Stomach smooth muscle (tissue), 2 donors: ENCODE measurements at regions not wholly inside any gene's neighbourhood (a gene's known extent, or its start where the extent isn't known, plus 50 kb on each side); places are given as distances from the start of the nearest gene placed in this dataset.

Source experiments
- H3K27ac ChIP-seq: one replicate; pipeline ENCODE4 v1.7.0; 2013; ENCODE audit warnings: mild to moderate bottlenecking, low read length, inconsistent platforms
- H3K27me3 ChIP-seq, 2 donors: one replicate each; pipeline ENCODE4 v1.7.0; 2013; ENCODE audit warnings: low read length in 2 of 2; ENCODE audit not compliant: insufficient read depth in 2 of 2, control insufficient read depth in 1 of 2
- H3K36me3 ChIP-seq, 2 donors: one replicate each; pipeline ENCODE4 v1.7.0; 2013; ENCODE audit warnings: low read length in 2 of 2; ENCODE audit not compliant: control insufficient read depth in 2 of 2, insufficient read depth in 2 of 2
- H3K4me1 ChIP-seq: one replicate; pipeline ENCODE4 v1.7.0; 2013; ENCODE audit warnings: low read length; ENCODE audit not compliant: control insufficient read depth, insufficient read depth
- H3K4me3 ChIP-seq, 2 donors: one replicate each; pipeline ENCODE4 v1.7.0; 2013; ENCODE audit warnings: low read length in 2 of 2
- H3K9ac ChIP-seq, 2 donors: one replicate each; pipeline ENCODE4 v1.7.0; 2013; ENCODE audit warnings: low read length in 2 of 2, mild to moderate bottlenecking in 1 of 2
- H3K9me3 ChIP-seq, 2 donors: one replicate each; pipeline ENCODE4 v1.7.0; 2013; ENCODE audit warnings: low read length in 2 of 2; ENCODE audit not compliant: control insufficient read depth in 2 of 2
- donor health status: healthy.
- donor health status: Pancreatic carcinoma.

- H3K4me1 ChIP-seq: no peaks in the 10 kb centered on the region
- no peaks in the 10 kb centered on the region for H3K27me3 ChIP-seq
- no peak overlapping the region for H3K9ac ChIP-seq
- H3K27ac ChIP-seq: no peak overlapping the region
- H3K36me3 ChIP-seq: no peaks in the 10 kb centered on the region
- H3K9me3 ChIP-seq: peaks cover 0 to 5% of the 10 kb centered on the region in 2 donors
- H3K4me3 ChIP-seq: no peak overlapping the region
These were observed 705.4 kb upstream of the RAB6C start for GRCh38 chr2:129274038-129274415.

- H3K9me3 ChIP-seq: peaks cover 0 to 9% of the 10 kb centered on the region in 2 donors
- H3K36me3 ChIP-seq: no peaks in the 10 kb centered on the region
- no peaks in the 10 kb centered on the region for H3K27me3 ChIP-seq
- H3K4me3 ChIP-seq: no peak overlapping the region
- no peaks in the 10 kb centered on the region for H3K4me1 ChIP-seq
- H3K9ac ChIP-seq: no peak overlapping the region
- no peak overlapping the region for H3K27ac ChIP-seq
These were observed 704.5 kb upstream of the RAB6C start for GRCh38 chr2:129274918-129275317.

GRCh38 chr2:129275706-129276105 lies 703.8 kb upstream of the RAB6C start:
- Histone ChIP-seq H3K27ac (no peak overlapping the region), H3K27me3 (no peaks in the 10 kb centered on the region), H3K4me3 (no peak overlapping the region), H3K9ac (no peak overlapping the region), H3K4me1 (no peaks in the 10 kb centered on the region), H3K36me3 (no peaks in the 10 kb centered on the region), H3K9me3 (peaks cover 0 to 11% of the 10 kb centered on the region in 2 donors)

GRCh38 chr2:129276978-129277584 lies 702.4 kb upstream of the RAB6C start:
- Histone ChIP-seq H3K27ac (no peak overlapping the region), H3K4me1 (no peaks in the 10 kb centered on the region), H3K27me3 (no peaks in the 10 kb centered on the region), H3K9me3 (peaks cover 0 to 11% of the 10 kb centered on the region in 2 donors), H3K36me3 (no peaks in the 10 kb centered on the region), H3K9ac (no peak overlapping the region), H3K4me3 (no peak overlapping the region)

- Histone ChIP-seq H3K9me3 (peaks cover 0 to 11% of the 10 kb centered on the region in 2 donors), H3K27me3 (no peaks in the 10 kb centered on the region), H3K4me1 (no peaks in the 10 kb centered on the region), H3K27ac (no peak overlapping the region), H3K36me3 (no peaks in the 10 kb centered on the region), H3K9ac (no peak overlapping the region), H3K4me3 (no peak overlapping the region)
These were observed 701.9 kb upstream of the RAB6C start for GRCh38 chr2:129277585-129277981.

- peaks cover 0 to 11% of the 10 kb centered on the region in 2 donors for H3K9me3 ChIP-seq
- H3K27ac ChIP-seq: no peak overlapping the region
- H3K4me1 ChIP-seq: no peaks in the 10 kb centered on the region
- no peak overlapping the region for H3K4me3 ChIP-seq
- H3K27me3 ChIP-seq: no peaks in the 10 kb centered on the region
- H3K36me3 ChIP-seq: no peaks in the 10 kb centered on the region
- no peak overlapping the region for H3K9ac ChIP-seq
These were observed 697.5 kb upstream of the RAB6C start for GRCh38 chr2:129281791-129282530.

- Histone ChIP-seq H3K27me3 (no peaks in the 10 kb centered on the region), H3K9me3 (peaks cover 0 to 1% of the 10 kb centered on the region in 2 donors), H3K27ac (no peak overlapping the region)
These were observed 694.5 kb upstream of the RAB6C start for GRCh38 chr2:129285012-129285411.

GRCh38 chr2:129293326-129293725 lies 686.1 kb upstream of the RAB6C start:
- Histone ChIP-seq H3K36me3 (no peaks in the 10 kb centered on the region), H3K4me3 (no peak overlapping the region), H3K27me3 (no peaks in the 10 kb centered on the region), H3K4me1 (peaks cover 21% of the 10 kb centered on the region), H3K9me3 (no peaks in the 10 kb centered on the region), H3K9ac (no peak overlapping the region), H3K27ac (no peak overlapping the region)

More at GRCh38 chr2:129285012-129285411, 694.5 kb upstream of the RAB6C start:
- no peaks in the 10 kb centered on the region for H3K4me1 ChIP-seq
- no peak overlapping the region for H3K4me3 ChIP-seq
- no peak overlapping the region for H3K9ac ChIP-seq
- H3K36me3 ChIP-seq: no peaks in the 10 kb centered on the region

- peak overlapping the region; percentile 31 for H3K27ac ChIP-seq
These were observed 683.1 kb upstream of the RAB6C start for GRCh38 chr2:129296396-129296795.

GRCh38 chr2:129296806-129297205 lies 682.7 kb upstream of the RAB6C start:
- Histone ChIP-seq H3K4me1 (peaks cover 42% of the 10 kb centered on the region), H3K4me3 (no peak overlapping the region), H3K9me3 (no peaks in the 10 kb centered on the region), H3K27ac (peak overlapping the region; percentile 31), H3K36me3 (no peaks in the 10 kb centered on the region), H3K27me3 (no peaks in the 10 kb centered on the region), H3K9ac (no peak overlapping the region)

More at GRCh38 chr2:129296396-129296795, 683.1 kb upstream of the RAB6C start:
- Histone ChIP-seq H3K9ac (no peak overlapping the region), H3K9me3 (no peaks in the 10 kb centered on the region), H3K4me3 (no peak overlapping the region), H3K36me3 (no peaks in the 10 kb centered on the region), H3K4me1 (peaks cover 37% of the 10 kb centered on the region), H3K27me3 (no peaks in the 10 kb centered on the region)

- Histone ChIP-seq H3K4me3 (no peak overlapping the region), H3K36me3 (no peaks in the 10 kb centered on the region), H3K27me3 (no peaks in the 10 kb centered on the region), H3K9me3 (no peaks in the 10 kb centered on the region), H3K27ac (no peak overlapping the region), H3K4me1 (peaks cover 48% of the 10 kb centered on the region), H3K9ac (no peak overlapping the region)
These were observed 682.0 kb upstream of the RAB6C start for GRCh38 chr2:129297430-129297829.
